ENCODE measurements at regions not wholly inside any gene's neighbourhood (a gene's known extent, or its start where the extent isn't known, plus 50 kb on each side); places are given as distances from the start of the nearest gene placed in this dataset.
A peak's percentile ranks its signal among the peaks of the same experiment; 100 is the strongest.

- no peaks in the 10 kb centered on the region for H3K27me3 ChIP-seq (ENCODE audit: control insufficient read depth, extremely low read depth, insufficient read depth, low read length)
- H3K4me1 ChIP-seq (ENCODE audit: control insufficient read depth, extremely low read depth, insufficient read depth, low read length) = peaks cover 27% of the 10 kb centered on the region
- TF ChIP-seq CTCF (optimal IDR thresholded peaks at IDR 0.05 in 1 of 3, IDR thresholded peaks at IDR 0.05 in 1 of 3, conservative IDR thresholded peaks at IDR 0.05 in 1 of 3; ENCODE audit: extremely low read depth in 1 of 3, insufficient read depth in 2 of 3, low read length in 3 of 3) (no peak), EZH2 (IDR thresholded peaks at IDR 0.05; ENCODE audit: low read length) (no peak)
- H3K27ac ChIP-seq (ENCODE audit: control insufficient read depth, insufficient read depth, low read length) = peak overlapping the region; percentile 54
- H4K20me1 ChIP-seq (ENCODE audit: control insufficient read depth, extremely low read depth, insufficient read depth, low read length) = no peaks in the 10 kb centered on the region
- DNase-seq (ENCODE audit: low read depth, low spot score) (no peak), FAIRE-seq (peak; percentile 71)
- H2AFZ ChIP-seq (ENCODE audit: control insufficient read depth, low read length) = peak overlapping the region; percentile 75
- no peaks in the 10 kb centered on the region for H3K79me2 ChIP-seq (ENCODE audit: control insufficient read depth, insufficient read depth, low read length)
- H3K9me1 ChIP-seq (ENCODE audit: control insufficient read depth, extremely low read depth, insufficient read depth, low read length) = no peaks in the 10 kb centered on the region
- peak overlapping the region in 1 of 3 experiments; percentile 34 for H3K4me3 ChIP-seq (ENCODE audit: control insufficient read depth in 2 of 3, extremely low read depth in 1 of 3, insufficient read depth in 2 of 3, low read depth in 1 of 3, low read length in 3 of 3)
- peak overlapping the region; percentile 52 for H3K9ac ChIP-seq (ENCODE audit: control insufficient read depth, extremely low read depth, insufficient read depth, low read length)
- peak overlapping the region; percentile 49 for H3K4me2 ChIP-seq (ENCODE audit: control insufficient read depth, extremely low read depth, insufficient read depth, low read depth, low read length)
- no peaks in the 10 kb centered on the region for H3K9me3 ChIP-seq (ENCODE audit: control insufficient read depth, low read depth, low read length)
- dilution Hi-C loops (cut with MboI; ENCODE audit: extremely low pct_ligation_motif_present, low sequenced_read_pairs) = no loop called here
- H3K36me3 ChIP-seq (ENCODE audit: control insufficient read depth in 2 of 2, extremely low read depth in 1 of 2, insufficient read depth in 2 of 2, low read length in 2 of 2) = no peaks in the 10 kb centered on the region
Measured at GRCh38 chr17:68184141-68184571, 63.7 kb upstream of the AMZ2 start.

GRCh38 chr17:68184816-68185436 lies 62.9 kb upstream of the AMZ2 start:
- no peaks in the 10 kb centered on the region for H3K27me3 ChIP-seq (ENCODE audit: control insufficient read depth, extremely low read depth, insufficient read depth, low read length)
- H3K9me3 ChIP-seq (ENCODE audit: control insufficient read depth, low read depth, low read length) = no peaks in the 10 kb centered on the region
- no peak for DNase-seq (ENCODE audit: low read depth, low spot score)
- FAIRE-seq = no peak
- dilution Hi-C loops (cut with MboI; ENCODE audit: extremely low pct_ligation_motif_present, low sequenced_read_pairs) = no loop called here
- H3K9me1 ChIP-seq (ENCODE audit: control insufficient read depth, extremely low read depth, insufficient read depth, low read length) = no peaks in the 10 kb centered on the region
- no peak overlapping the region for H3K27ac ChIP-seq (ENCODE audit: control insufficient read depth, insufficient read depth, low read length)
- no peak overlapping the region for H2AFZ ChIP-seq (ENCODE audit: control insufficient read depth, low read length)
- TF ChIP-seq CTCF (optimal IDR thresholded peaks at IDR 0.05 in 1 of 3, IDR thresholded peaks at IDR 0.05 in 1 of 3, conservative IDR thresholded peaks at IDR 0.05 in 1 of 3; ENCODE audit: extremely low read depth in 1 of 3, insufficient read depth in 2 of 3, low read length in 3 of 3) = no peak
- TF ChIP-seq EZH2 (IDR thresholded peaks at IDR 0.05; ENCODE audit: low read length) = no peak
- no peaks in the 10 kb centered on the region for H3K36me3 ChIP-seq (ENCODE audit: control insufficient read depth in 2 of 2, extremely low read depth in 1 of 2, insufficient read depth in 2 of 2, low read length in 2 of 2)
- H3K4me2 ChIP-seq (ENCODE audit: control insufficient read depth, extremely low read depth, insufficient read depth, low read depth, low read length) = peak overlapping the region; percentile 49
- H3K9ac ChIP-seq (ENCODE audit: control insufficient read depth, extremely low read depth, insufficient read depth, low read length) = no peak overlapping the region
- peaks cover 27% of the 10 kb centered on the region for H3K4me1 ChIP-seq (ENCODE audit: control insufficient read depth, extremely low read depth, insufficient read depth, low read length)
- H3K4me3 ChIP-seq (ENCODE audit: control insufficient read depth in 2 of 3, extremely low read depth in 1 of 3, insufficient read depth in 2 of 3, low read depth in 1 of 3, low read length in 3 of 3) = no peak overlapping the region
- no peaks in the 10 kb centered on the region for H4K20me1 ChIP-seq (ENCODE audit: control insufficient read depth, extremely low read depth, insufficient read depth, low read length)
- H3K79me2 ChIP-seq (ENCODE audit: control insufficient read depth, insufficient read depth, low read length) = no peaks in the 10 kb centered on the region

Measured in keratinocyte (primary cell).